DND-41 (cell line): ENCODE measurements at regions not wholly inside any gene's neighbourhood (a gene's known extent, or its start where the extent isn't known, plus 50 kb on each side); places are given as distances from the start of the nearest gene placed in this dataset.
"Not testable (repeated sequence)": the region's sequence is repeated elsewhere in the genome, so short reads cannot be mapped to it uniquely, and the experiment has no call there.

Experiments
- ATAC-seq: fragments of 200-7000 bp; cut with Tn5 transposase; 3 replicates; pipeline ENCODE4 v1.9.1; 2021; ENCODE audit warnings: low read depth; ENCODE audit not compliant: insufficient read depth
- DNase-seq: peaks from one replicate; pipeline ENCODE4 v3.0.0-alpha.2; 2020
- H2AFZ ChIP-seq: 2 replicates; pipeline ENCODE4 v1.6.0; 2012; ENCODE audit warnings: low read depth, low read length
- H3K27ac ChIP-seq: 2 replicates; pipeline ENCODE4 v1.5.1; 2012; ENCODE audit warnings: low read length, inconsistent platforms
- H3K27me3 ChIP-seq: fragments of 200-600 bp; sonication (generic); 2 replicates; pipeline ENCODE4 v1.6.0; 2012; ENCODE audit warnings: low read length, mild to moderate bottlenecking, inconsistent platforms; ENCODE audit not compliant: insufficient read depth, poor library complexity
- H3K36me3 ChIP-seq: 2 replicates; pipeline ENCODE4 v1.5.1; 2012; ENCODE audit warnings: low read length, inconsistent platforms; ENCODE audit not compliant: insufficient read depth
- H3K4me1 ChIP-seq: 2 replicates; pipeline ENCODE4 v1.5.1; 2012; ENCODE audit warnings: mild to moderate bottlenecking, low read length; ENCODE audit not compliant: insufficient read depth
- H3K4me2 ChIP-seq: 2 replicates; pipeline ENCODE4 v1.6.0; 2012; ENCODE audit warnings: mild to moderate bottlenecking, moderate library complexity, low read length, inconsistent platforms; ENCODE audit not compliant: insufficient read depth
- H3K4me3 ChIP-seq, 2 experiments: fragments of 200-600 bp in 1 of 2; shearing (Covaris generic) in 1 of 2; 2 replicates each; pipeline ENCODE4 v1.5.1; 2012 to 2016; ENCODE audit warnings: inconsistent platforms in 2 of 2, low read length in 2 of 2, mild to moderate bottlenecking in 2 of 2, low read depth in 1 of 2, moderate library complexity in 1 of 2
- H3K79me2 ChIP-seq: 2 replicates; pipeline ENCODE4 v1.6.0; 2012; ENCODE audit warnings: low read length, inconsistent platforms; ENCODE audit not compliant: insufficient read depth
- H3K9ac ChIP-seq: 2 replicates; pipeline ENCODE4 v1.6.0; 2012; ENCODE audit warnings: low read depth, mild to moderate bottlenecking, inconsistent platforms, low read length, moderate library complexity
- H3K9me3 ChIP-seq: 2 replicates; pipeline ENCODE4 v1.5.1; 2012; ENCODE audit warnings: low read length, moderate library complexity, mild to moderate bottlenecking, inconsistent platforms; ENCODE audit not compliant: insufficient read depth, severe bottlenecking
- H4K20me1 ChIP-seq: 2 replicates; pipeline ENCODE4 v1.6.0; 2012; ENCODE audit warnings: low read length; ENCODE audit not compliant: insufficient read depth
- EZH2 ChIP-seq: IDR thresholded peaks from 3 replicates; pipeline ENCODE4 v1.6.1; 2012; ENCODE audit warnings: borderline replicate concordance, low read depth, mild to moderate bottlenecking, moderate library complexity, low read length, inconsistent platforms; ENCODE audit not compliant: severe bottlenecking
- TF ChIP-seq, protein P1 (sequence below): IDR thresholded peaks from 2 replicates; pipeline ENCODE4 v1.5.1; 2012; ENCODE audit warnings: borderline replicate concordance, low read length, moderate library complexity, mild to moderate bottlenecking; ENCODE audit not compliant: poor library complexity, severe bottlenecking; ENCODE audit errors: extremely low read depth

DNA sequence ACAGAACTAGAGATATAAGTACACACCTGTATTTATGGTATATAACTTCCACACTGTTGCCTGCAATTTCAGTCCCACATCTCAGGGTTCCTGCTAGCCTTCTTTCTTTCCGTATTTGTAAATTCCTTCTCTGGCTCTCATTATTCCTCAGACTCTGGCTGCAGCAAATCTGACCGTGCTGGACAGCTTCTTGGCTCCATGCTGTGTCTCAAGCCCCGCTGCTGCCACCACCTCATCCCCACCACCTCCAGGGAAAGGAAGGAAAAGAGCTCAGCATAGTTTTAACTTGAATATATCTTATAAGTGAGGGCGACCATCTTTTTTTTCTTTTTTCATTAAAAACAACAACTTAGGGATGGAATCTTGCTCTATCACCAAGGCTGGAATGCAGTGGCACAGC is 155.6 kb upstream of the CXCL13 start:
- Histone ChIP-seq H2AFZ (no peak overlapping the region), H3K4me2 (no peak overlapping the region), H4K20me1 (no peaks in the 10 kb centered on the region), H3K27me3 (peaks cover 3% of the 10 kb centered on the region), H3K4me3 (no peak overlapping the region), H3K9me3 (no peaks in the 10 kb centered on the region), H3K9ac (no peak overlapping the region), H3K27ac (no peak overlapping the region), H3K4me1 (no peaks in the 10 kb centered on the region), H3K79me2 (no peaks in the 10 kb centered on the region), H3K36me3 (no peaks in the 10 kb centered on the region)
- ATAC-seq = no peak
- no peak for TF ChIP-seq EZH2
- TF ChIP-seq, protein P1, sequence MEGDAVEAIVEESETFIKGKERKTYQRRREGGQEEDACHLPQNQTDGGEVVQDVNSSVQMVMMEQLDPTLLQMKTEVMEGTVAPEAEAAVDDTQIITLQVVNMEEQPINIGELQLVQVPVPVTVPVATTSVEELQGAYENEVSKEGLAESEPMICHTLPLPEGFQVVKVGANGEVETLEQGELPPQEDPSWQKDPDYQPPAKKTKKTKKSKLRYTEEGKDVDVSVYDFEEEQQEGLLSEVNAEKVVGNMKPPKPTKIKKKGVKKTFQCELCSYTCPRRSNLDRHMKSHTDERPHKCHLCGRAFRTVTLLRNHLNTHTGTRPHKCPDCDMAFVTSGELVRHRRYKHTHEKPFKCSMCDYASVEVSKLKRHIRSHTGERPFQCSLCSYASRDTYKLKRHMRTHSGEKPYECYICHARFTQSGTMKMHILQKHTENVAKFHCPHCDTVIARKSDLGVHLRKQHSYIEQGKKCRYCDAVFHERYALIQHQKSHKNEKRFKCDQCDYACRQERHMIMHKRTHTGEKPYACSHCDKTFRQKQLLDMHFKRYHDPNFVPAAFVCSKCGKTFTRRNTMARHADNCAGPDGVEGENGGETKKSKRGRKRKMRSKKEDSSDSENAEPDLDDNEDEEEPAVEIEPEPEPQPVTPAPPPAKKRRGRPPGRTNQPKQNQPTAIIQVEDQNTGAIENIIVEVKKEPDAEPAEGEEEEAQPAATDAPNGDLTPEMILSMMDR = no peak
- no peak for DNase-seq

- no peaks in the 10 kb centered on the region for H3K4me1 ChIP-seq
- no peak overlapping the region for H3K27ac ChIP-seq
- no peak overlapping the region for H3K9ac ChIP-seq
- TF ChIP-seq, protein P1 = no peak
- TF ChIP-seq EZH2 = no peak
- H4K20me1 ChIP-seq = no peaks in the 10 kb centered on the region
- no peaks in the 10 kb centered on the region for H3K27me3 ChIP-seq
- ATAC-seq (no peak), DNase-seq (no peak)
- H2AFZ ChIP-seq = no peak overlapping the region
- H3K79me2 ChIP-seq = no peaks in the 10 kb centered on the region
- no peak overlapping the region for H3K4me2 ChIP-seq
- no peak overlapping the region for H3K4me3 ChIP-seq
- no peaks in the 10 kb centered on the region for H3K36me3 ChIP-seq
- no peaks in the 10 kb centered on the region for H3K9me3 ChIP-seq
Observed at GRCh38 chr4:77451530-77451929, 154.1 kb upstream of the CXCL13 start.

DNA sequence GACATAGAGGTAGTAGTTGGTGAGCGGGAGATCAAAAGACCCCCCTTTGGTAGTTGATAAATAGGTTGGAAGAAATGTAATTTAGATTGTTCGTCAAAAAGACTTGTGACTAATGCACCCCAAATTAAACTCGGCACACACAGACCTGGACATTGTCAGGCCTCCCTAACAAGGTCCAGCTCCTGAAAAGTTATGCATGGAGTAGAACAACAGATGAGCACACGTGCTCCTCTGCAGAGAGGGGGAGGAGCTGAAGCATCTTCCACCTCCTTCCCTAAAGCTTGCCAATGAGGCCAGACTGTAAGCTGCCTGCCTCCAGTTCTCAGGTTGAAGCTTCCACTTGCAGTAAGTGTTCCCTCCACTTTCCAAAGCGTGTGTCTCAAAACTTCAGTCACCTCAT is 153.5 kb upstream of the CXCL13 start:
- H3K4me2 ChIP-seq, H3K79me2 ChIP-seq, H3K9me3 ChIP-seq, H3K27me3 ChIP-seq, H3K27ac ChIP-seq, H3K4me3 ChIP-seq, H3K36me3 ChIP-seq, DNase-seq, H2AFZ ChIP-seq, H4K20me1 ChIP-seq, H3K4me1 ChIP-seq, ATAC-seq, H3K9ac ChIP-seq: not testable (repeated sequence)

DNA sequence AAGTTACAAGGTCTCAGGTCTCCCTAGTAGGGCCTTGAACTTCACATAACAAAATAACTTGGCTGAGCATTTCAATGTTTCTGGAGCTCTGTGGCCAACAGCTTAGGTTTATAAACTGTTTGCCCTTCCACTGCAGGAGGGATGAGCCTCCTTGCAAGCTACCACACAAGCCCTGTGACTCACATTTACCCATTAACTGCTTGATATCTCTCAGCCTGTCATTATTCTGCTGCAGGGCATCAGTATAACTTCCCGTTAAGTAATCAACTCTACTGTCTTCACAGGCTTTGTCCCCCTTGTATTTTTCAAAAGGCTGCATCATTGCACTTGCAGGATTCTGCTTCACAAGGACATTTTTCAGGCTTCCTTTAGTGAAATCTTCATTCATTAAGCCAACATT is 151.7 kb upstream of the CXCL13 start:
- H2AFZ ChIP-seq = no peak overlapping the region
- H3K9me3 ChIP-seq = no peaks in the 10 kb centered on the region
- no peaks in the 10 kb centered on the region for H3K27me3 ChIP-seq
- H3K9ac ChIP-seq = no peak overlapping the region
- H3K4me2 ChIP-seq = no peak overlapping the region
- H3K4me3 ChIP-seq = no peak overlapping the region
- ATAC-seq = no peak
- DNase-seq = no peak
- TF ChIP-seq, protein P1 = no peak
- TF ChIP-seq EZH2 = no peak
- no peak overlapping the region for H3K27ac ChIP-seq
- H3K79me2 ChIP-seq = no peaks in the 10 kb centered on the region
- H4K20me1 ChIP-seq = no peaks in the 10 kb centered on the region
- H3K36me3 ChIP-seq = no peaks in the 10 kb centered on the region
- H3K4me1 ChIP-seq = no peaks in the 10 kb centered on the region
